ENCODE measurements at regions not wholly inside any gene's neighbourhood (a gene's known extent, or its start where the extent isn't known, plus 50 kb on each side); places are given as distances from the start of the nearest gene placed in this dataset.

- Mint-ChIP-seq H3K9me3 (peaks cover 87% of the 10 kb centered on the region), H3K4me1 (ENCODE audit: low read depth) (no peaks in the 10 kb centered on the region), H3K27me3 (ENCODE audit: insufficient read depth) (no peaks in the 10 kb centered on the region), H3K36me3 (ENCODE audit: low read depth) (peaks cover 11% of the 10 kb centered on the region), H3K4me3 (no peak overlapping the region), H3K27ac (no peak overlapping the region)
- no peak for TF ChIP-seq CTCF (IDR thresholded peaks at IDR 0.05)
- DNase-seq: no peak
Observed at GRCh38 chr17:33977729-33978514, 277.2 kb upstream of the CCL2 start.

- Mint-ChIP-seq H3K36me3 (ENCODE audit: low read depth) (peaks cover 11% of the 10 kb centered on the region), H3K27ac (no peak overlapping the region), H3K4me3 (no peak overlapping the region), H3K4me1 (ENCODE audit: low read depth) (no peaks in the 10 kb centered on the region), H3K9me3 (peaks cover 81% of the 10 kb centered on the region), H3K27me3 (ENCODE audit: insufficient read depth) (no peaks in the 10 kb centered on the region)
- DNase-seq: no peak
- no peak for TF ChIP-seq CTCF (IDR thresholded peaks at IDR 0.05)
Observed at GRCh38 chr17:33978889-33979288, 276.2 kb upstream of the CCL2 start.

GRCh38 chr17:33980193-33980592, 274.9 kb upstream of the CCL2 start:
- H3K4me1 Mint-ChIP-seq (ENCODE audit: low read depth): no peaks in the 10 kb centered on the region
- no peak overlapping the region for H3K4me3 Mint-ChIP-seq
- peaks cover 74% of the 10 kb centered on the region for H3K9me3 Mint-ChIP-seq
- H3K36me3 Mint-ChIP-seq (ENCODE audit: low read depth): peaks cover 11% of the 10 kb centered on the region
- TF ChIP-seq CTCF (IDR thresholded peaks at IDR 0.05): no peak
- no peak overlapping the region for H3K27ac Mint-ChIP-seq
- peaks cover 1% of the 10 kb centered on the region; the same call in 1 of the 2 replicates for H3K27me3 Mint-ChIP-seq (ENCODE audit: insufficient read depth)
- no peak for DNase-seq

- Mint-ChIP-seq H3K27ac (no peak overlapping the region), H3K9me3 (peaks cover 65% of the 10 kb centered on the region), H3K4me1 (ENCODE audit: low read depth) (no peaks in the 10 kb centered on the region), H3K36me3 (ENCODE audit: low read depth) (no peaks in the 10 kb centered on the region), H3K27me3 (ENCODE audit: insufficient read depth) (peaks cover 1% of the 10 kb centered on the region; the same call in 1 of the 2 replicates), H3K4me3 (no peak overlapping the region)
- no peak for TF ChIP-seq CTCF (IDR thresholded peaks at IDR 0.05)
- no peak for DNase-seq
Observed at GRCh38 chr17:33981711-33982601, 273.1 kb upstream of the CCL2 start.

GRCh38 chr17:33982909-33983308, 272.2 kb upstream of the CCL2 start:
- Mint-ChIP-seq H3K27ac (no peak overlapping the region), H3K36me3 (ENCODE audit: low read depth) (peaks cover 5% of the 10 kb centered on the region; the same call in 1 of the 2 replicates), H3K4me1 (ENCODE audit: low read depth) (no peaks in the 10 kb centered on the region), H3K4me3 (no peak overlapping the region), H3K9me3 (peaks cover 65% of the 10 kb centered on the region), H3K27me3 (ENCODE audit: insufficient read depth) (peaks cover 1% of the 10 kb centered on the region; the same call in 1 of the 2 replicates)
- TF ChIP-seq CTCF (IDR thresholded peaks at IDR 0.05): no peak
- no peak for DNase-seq
